Neural progenitor cell (in vitro differentiated cells): ENCODE measurements at regions not wholly inside any gene's neighbourhood (a gene's known extent, or its start where the extent isn't known, plus 50 kb on each side); places are given as distances from the start of the nearest gene placed in this dataset.

Source experiments
- EZH2 ChIP-seq: fragments of 200-600 bp; sonication (generic); IDR thresholded peaks from 2 replicates; pipeline ENCODE4 v1.6.1; 2017; ENCODE audit warnings: antibody characterized with exemption, mild to moderate bottlenecking, moderate library complexity
- EZH2phosphoT487 ChIP-seq: fragments of 200-600 bp; sonication (generic); IDR thresholded peaks from 2 replicates; pipeline ENCODE4 v1.6.1; 2017; ENCODE audit warnings: antibody characterized with exemption
- TF ChIP-seq, protein P1 (sequence below): fragments of 200-600 bp; sonication (generic); IDR thresholded peaks from 2 replicates; pipeline ENCODE4 v1.5.1; 2017; ENCODE audit warnings: antibody characterized with exemption, mild to moderate bottlenecking

- TF ChIP-seq, protein P1, sequence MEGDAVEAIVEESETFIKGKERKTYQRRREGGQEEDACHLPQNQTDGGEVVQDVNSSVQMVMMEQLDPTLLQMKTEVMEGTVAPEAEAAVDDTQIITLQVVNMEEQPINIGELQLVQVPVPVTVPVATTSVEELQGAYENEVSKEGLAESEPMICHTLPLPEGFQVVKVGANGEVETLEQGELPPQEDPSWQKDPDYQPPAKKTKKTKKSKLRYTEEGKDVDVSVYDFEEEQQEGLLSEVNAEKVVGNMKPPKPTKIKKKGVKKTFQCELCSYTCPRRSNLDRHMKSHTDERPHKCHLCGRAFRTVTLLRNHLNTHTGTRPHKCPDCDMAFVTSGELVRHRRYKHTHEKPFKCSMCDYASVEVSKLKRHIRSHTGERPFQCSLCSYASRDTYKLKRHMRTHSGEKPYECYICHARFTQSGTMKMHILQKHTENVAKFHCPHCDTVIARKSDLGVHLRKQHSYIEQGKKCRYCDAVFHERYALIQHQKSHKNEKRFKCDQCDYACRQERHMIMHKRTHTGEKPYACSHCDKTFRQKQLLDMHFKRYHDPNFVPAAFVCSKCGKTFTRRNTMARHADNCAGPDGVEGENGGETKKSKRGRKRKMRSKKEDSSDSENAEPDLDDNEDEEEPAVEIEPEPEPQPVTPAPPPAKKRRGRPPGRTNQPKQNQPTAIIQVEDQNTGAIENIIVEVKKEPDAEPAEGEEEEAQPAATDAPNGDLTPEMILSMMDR, result no peak
- no peak for TF ChIP-seq EZH2phosphoT487
- TF ChIP-seq EZH2, result no peak
Measured at GRCh38 chr12:20004952-20005351, 363.4 kb upstream of the PDE3A start.
